HCT116 (cell line): ENCODE measurements at regions not wholly inside any gene's neighbourhood (a gene's known extent, or its start where the extent isn't known, plus 50 kb on each side); places are given as distances from the start of the nearest gene placed in this dataset.

Experiments used
- ATAC-seq: fragments of 200-7000 bp; cut with Tn5 transposase; 2 replicates; pipeline ENCODE4 v1.9.1; 2020; ENCODE audit warnings: mild to moderate bottlenecking, moderate library complexity
- BruUV-seq: library from RNA; stranded (reverse); fragments of 400-500 nt; replicated peaks from 2 replicates; lab custom pipeline; 2021; lab: Mats Ljungman, UMichigan
- CTCF ChIA-PET: fragments of 300-600 bp; sonication (Branson Sonifier 250); formaldehyde crosslinking; loops from one replicate; lab custom pipeline; 2021; ENCODE audit warnings: antibody characterized with exemption; lab: Charles Lee
- POLR2A ChIA-PET: fragments of 300-600, 350-600 bp; sonication (Branson Sonifier 250); formaldehyde crosslinking; loops from one replicate; lab custom pipeline; 2021; ENCODE audit warnings: antibody characterized with exemption; lab: Charles Lee
- RAD21 ChIA-PET, 2 experiments: fragments of 300-600 bp; sonication (Branson Sonifier 250); formaldehyde crosslinking; loops; one replicate each; lab custom pipeline; 2023; ENCODE audit warnings: low total read pairs in 2 of 2; ENCODE audit not compliant: uncharacterized antibody in 2 of 2, unreplicated experiment in 2 of 2, low non-redundant PET in 1 of 2; lab: Charles Lee
- DNase-seq: peaks from one replicate; pipeline ENCODE4 v3.0.0-alpha.2; 2010; ENCODE audit warnings: low read depth, low spot score
- H2AFZ ChIP-seq: fragments of 200-600 bp; shearing (Covaris generic), sonication (generic); 2 replicates; pipeline ENCODE4 v1.6.1; 2017; ENCODE audit warnings: low read depth, mixed run types, mixed read lengths, antibody characterized with exemption, low read length; ENCODE audit not compliant: poor library complexity, severe bottlenecking
- H3K27ac ChIP-seq: 2 replicates; pipeline ENCODE4 v1.5.1; 2012; ENCODE audit warnings: low read depth, low read length
- H3K27me3 ChIP-seq: fragments of 200-600 bp; sonication (generic); 2 replicates; pipeline ENCODE4 v1.6.1; 2016; ENCODE audit warnings: mixed run types, low read length, mixed read lengths; ENCODE audit not compliant: insufficient read depth
- H3K36me3 ChIP-seq, 2 experiments: fragments of 200-500 bp in 1 of 2; fragments of 200-600 bp in 1 of 2; sonication (Bioruptor generic) in 1 of 2; sonication (generic) in 1 of 2; 2 replicates each; pipeline versions ENCODE4 v1.5.1 to v1.6.1; 2014 to 2016; ENCODE audit warnings: low read length in 2 of 2, inconsistent platforms in 1 of 2, mixed read lengths in 1 of 2, mixed run types in 1 of 2; ENCODE audit not compliant: insufficient read depth in 2 of 2, control insufficient read depth in 1 of 2
- H3K4me1 ChIP-seq, 2 experiments: fragments of 200-600 bp in 1 of 2; sonication (generic) in 1 of 2; 2 replicates each; pipeline versions ENCODE4 v1.5.1 to v1.6.1; 2012 to 2017; ENCODE audit warnings: low read length in 2 of 2, inconsistent platforms in 1 of 2, mild to moderate bottlenecking in 1 of 2, mixed read lengths in 1 of 2, mixed run types in 1 of 2, moderate library complexity in 1 of 2; ENCODE audit not compliant: insufficient read depth in 2 of 2, control insufficient read depth in 1 of 2
- H3K4me2 ChIP-seq: fragments of 200-600 bp; sonication (generic); 2 replicates; pipeline ENCODE4 v1.6.1; 2017; ENCODE audit warnings: mixed run types, low read length, mixed read lengths
- H3K4me3 ChIP-seq, 2 experiments: fragments of 200-600 bp in 1 of 2; sonication (generic) in 1 of 2; replicated peaks in 1 of 2; 2 replicates each; pipeline ENCODE4 v1.5.1; 2011 to 2016; ENCODE audit warnings: low read length in 2 of 2, control low read depth in 1 of 2, low read depth in 1 of 2, mild to moderate bottlenecking in 1 of 2, mixed read lengths in 1 of 2, mixed run types in 1 of 2
- H3K79me2 ChIP-seq: fragments of 200-600 bp; sonication (generic); 2 replicates; pipeline ENCODE4 v1.6.1; 2017; ENCODE audit warnings: mild to moderate bottlenecking, mixed run types, low read length, moderate library complexity, mixed read lengths; ENCODE audit not compliant: insufficient read depth
- H3K9ac ChIP-seq: fragments of 200-600 bp; sonication (generic); 2 replicates; pipeline ENCODE4 v1.6.1; 2016; ENCODE audit warnings: low read length, mixed read lengths
- H3K9me2 ChIP-seq: fragments of 200-600 bp; sonication (generic), shearing (Covaris generic); 2 replicates; pipeline ENCODE4 v1.6.1; 2017; ENCODE audit warnings: mixed run types, mild to moderate bottlenecking, moderate library complexity; ENCODE audit not compliant: insufficient read depth
- H3K9me3 ChIP-seq, 2 experiments: fragments of 200-500 bp in 1 of 2; fragments of 200-600 bp in 1 of 2; sonication (Bioruptor generic) in 1 of 2; sonication (generic) in 1 of 2; 2 replicates each; pipeline ENCODE4 v1.6.1; 2014 to 2017; ENCODE audit warnings: low read length in 2 of 2, mixed read lengths in 2 of 2, inconsistent platforms in 1 of 2, low read depth in 1 of 2, mild to moderate bottlenecking in 1 of 2, mixed run types in 1 of 2, moderate library complexity in 1 of 2; ENCODE audit not compliant: control insufficient read depth in 1 of 2, insufficient read depth in 1 of 2
- H4K20me1 ChIP-seq: fragments of 200-600 bp; sonication (generic), shearing (Covaris generic); 2 replicates; pipeline ENCODE4 v1.6.1; 2017; ENCODE audit warnings: mixed run types, mild to moderate bottlenecking, moderate library complexity; ENCODE audit not compliant: insufficient read depth
- CBX3 ChIP-seq: IDR thresholded peaks from 2 replicates; pipeline ENCODE4 v1.6.1; 2012; ENCODE audit warnings: low read depth
- EGR1 ChIP-seq: IDR thresholded peaks from 2 replicates; pipeline ENCODE4 v1.6.1; 2012; ENCODE audit warnings: low read depth
- ELF1 ChIP-seq: IDR thresholded peaks from 2 replicates; pipeline ENCODE4 v1.6.1; 2012; ENCODE audit warnings: low read depth, borderline replicate concordance
- FOSL1 ChIP-seq: IDR thresholded peaks from 2 replicates; pipeline ENCODE4 v1.6.1; 2012; ENCODE audit warnings: low read depth
- JUND ChIP-seq: IDR thresholded peaks from 2 replicates; pipeline ENCODE4 v1.6.1; 2012
- POLR2A ChIP-seq: IDR thresholded peaks from 2 replicates; pipeline ENCODE4 v1.7.0; 2011; ENCODE audit warnings: borderline replicate concordance; ENCODE audit not compliant: insufficient read depth, insufficient read length; ENCODE audit errors: extremely low read depth
- POLR2AphosphoS5 ChIP-seq: IDR thresholded peaks from 2 replicates; pipeline ENCODE4 v1.6.1; 2011; ENCODE audit warnings: mild to moderate bottlenecking, low read depth, low read length, moderate library complexity
- RAD21 ChIP-seq: IDR thresholded peaks from 2 replicates; pipeline ENCODE4 v1.6.1; 2012; ENCODE audit warnings: low read depth, mild to moderate bottlenecking
- SIN3A ChIP-seq: IDR thresholded peaks from 2 replicates; pipeline ENCODE4 v1.6.1; 2012; ENCODE audit warnings: low read depth
- SP1 ChIP-seq: IDR thresholded peaks from 2 replicates; pipeline ENCODE4 v1.6.1; 2012; ENCODE audit warnings: low read depth
- SRF ChIP-seq: IDR thresholded peaks from 2 replicates; pipeline ENCODE4 v1.6.1; 2012; ENCODE audit warnings: low read depth
- TCF7L2 ChIP-seq: IDR thresholded peaks from 2 replicates; pipeline ENCODE4 v1.7.0; 2011; ENCODE audit warnings: borderline replicate concordance, inconsistent platforms; ENCODE audit not compliant: insufficient read depth, insufficient read length; ENCODE audit errors: extremely low read depth
- YY1 ChIP-seq: IDR thresholded peaks from 2 replicates; pipeline ENCODE4 v1.6.1; 2011; ENCODE audit warnings: low read length, low read depth, moderate library complexity, mild to moderate bottlenecking; ENCODE audit not compliant: insufficient replicate concordance; ENCODE audit errors: extremely low read depth
- ZFX ChIP-seq: fragments of 450-650 bp; IDR thresholded peaks from 2 replicates; pipeline ENCODE4 v1.6.1; 2017
- ZNF274 ChIP-seq: fragments of 200-500 bp; sonication (Bioruptor generic); IDR thresholded peaks from 2 replicates; pipeline ENCODE4 v1.6.1; 2014; ENCODE audit warnings: mild to moderate bottlenecking, low read depth, low read length, inconsistent platforms
- intact Hi-C: fragments of 100-400 bp; cut with micrococcal nuclease; formaldehyde crosslinking; loops from 2 replicates; pipeline ENCODE4 v1.10.0; 2022
- TF ChIP-seq, protein P1 (sequence below): IDR thresholded peaks from 2 replicates; pipeline ENCODE4 v1.6.1; 2012; ENCODE audit warnings: low read depth
- TF ChIP-seq, protein P2 (sequence below), 3 experiments: fragments of 200-600 bp in 1 of 3; sonication (generic) in 1 of 3; IDR thresholded peaks in 2 of 3; conservative IDR thresholded peaks in 1 of 3; 2 replicates each; pipeline ENCODE4 v1.5.1; 2012 to 2017; ENCODE audit warnings: low read depth in 2 of 3, low read length in 2 of 3, antibody characterized with exemption in 1 of 3, borderline replicate concordance in 1 of 3, control low read depth in 1 of 3, mild to moderate bottlenecking in 1 of 3, mixed read lengths in 1 of 3, mixed run types in 1 of 3, moderate library complexity in 1 of 3; ENCODE audit not compliant: insufficient read depth in 1 of 3
- TF ChIP-seq, protein P3 (sequence below): IDR thresholded peaks from 2 replicates; pipeline ENCODE4 v1.6.1; 2012
- TF ChIP-seq, protein P4 (sequence below): IDR thresholded peaks from 2 replicates; pipeline ENCODE4 v1.6.1; 2012
- TF ChIP-seq, protein P5 (sequence below): IDR thresholded peaks from 2 replicates; pipeline ENCODE4 v1.6.1; 2011; ENCODE audit warnings: mild to moderate bottlenecking, low read length, moderate library complexity; ENCODE audit not compliant: insufficient replicate concordance; ENCODE audit errors: extremely low read depth

DNA sequence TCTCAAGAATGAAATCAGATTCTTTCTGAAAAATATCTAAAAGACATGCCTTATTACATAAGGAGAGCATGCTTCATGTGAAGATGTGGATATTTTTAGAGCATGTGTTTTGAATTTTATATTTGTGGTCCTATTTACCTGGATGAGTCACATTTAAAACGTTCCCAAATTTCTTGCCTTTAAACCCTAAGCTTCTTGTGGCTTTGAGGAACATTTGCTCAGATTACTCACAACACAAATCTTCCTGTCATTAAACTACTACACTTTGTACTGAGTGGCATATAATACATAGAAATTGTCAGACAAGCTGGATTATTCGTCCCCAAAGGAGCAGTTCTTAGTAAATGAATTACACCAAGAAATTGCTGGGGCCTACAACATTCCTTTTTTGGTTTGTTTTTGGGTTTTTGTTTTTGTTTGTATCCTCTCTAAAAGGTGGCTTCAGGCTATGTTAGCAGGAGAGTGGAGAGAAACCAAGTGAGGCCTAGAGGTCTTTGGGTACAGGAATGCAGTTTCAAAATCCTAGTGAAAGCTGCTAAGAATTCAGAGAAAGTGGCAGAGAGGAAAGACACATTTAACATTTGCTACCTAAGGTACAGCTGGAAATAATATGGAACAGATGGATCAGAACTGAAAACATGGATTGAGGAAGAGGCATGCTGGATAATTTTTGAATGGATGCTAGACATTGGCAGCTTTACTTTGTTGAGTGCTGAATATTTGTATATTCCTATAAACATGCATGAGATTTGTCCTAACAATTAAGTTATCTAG, 128.1 kb downstream of the RPL22L1 start:
- Histone ChIP-seq H3K4me1 (peaks cover 13 to 39% of the 10 kb centered on the region in 2 experiments), H3K4me3 (no peak overlapping the region)
- DNase-seq = no peak
- TF ChIP-seq JUND (no peak), ZFX (no peak), YY1 (no peak), EGR1 (no peak), SP1 (no peak), POLR2A (no peak), ELF1 (no peak), CBX3 (no peak), POLR2AphosphoS5 (no peak), SRF (no peak), ZNF274 (no peak), TCF7L2 (no peak), FOSL1 (no peak), SIN3A (no peak), RAD21 (no peak)
- TF ChIP-seq, protein P1, sequence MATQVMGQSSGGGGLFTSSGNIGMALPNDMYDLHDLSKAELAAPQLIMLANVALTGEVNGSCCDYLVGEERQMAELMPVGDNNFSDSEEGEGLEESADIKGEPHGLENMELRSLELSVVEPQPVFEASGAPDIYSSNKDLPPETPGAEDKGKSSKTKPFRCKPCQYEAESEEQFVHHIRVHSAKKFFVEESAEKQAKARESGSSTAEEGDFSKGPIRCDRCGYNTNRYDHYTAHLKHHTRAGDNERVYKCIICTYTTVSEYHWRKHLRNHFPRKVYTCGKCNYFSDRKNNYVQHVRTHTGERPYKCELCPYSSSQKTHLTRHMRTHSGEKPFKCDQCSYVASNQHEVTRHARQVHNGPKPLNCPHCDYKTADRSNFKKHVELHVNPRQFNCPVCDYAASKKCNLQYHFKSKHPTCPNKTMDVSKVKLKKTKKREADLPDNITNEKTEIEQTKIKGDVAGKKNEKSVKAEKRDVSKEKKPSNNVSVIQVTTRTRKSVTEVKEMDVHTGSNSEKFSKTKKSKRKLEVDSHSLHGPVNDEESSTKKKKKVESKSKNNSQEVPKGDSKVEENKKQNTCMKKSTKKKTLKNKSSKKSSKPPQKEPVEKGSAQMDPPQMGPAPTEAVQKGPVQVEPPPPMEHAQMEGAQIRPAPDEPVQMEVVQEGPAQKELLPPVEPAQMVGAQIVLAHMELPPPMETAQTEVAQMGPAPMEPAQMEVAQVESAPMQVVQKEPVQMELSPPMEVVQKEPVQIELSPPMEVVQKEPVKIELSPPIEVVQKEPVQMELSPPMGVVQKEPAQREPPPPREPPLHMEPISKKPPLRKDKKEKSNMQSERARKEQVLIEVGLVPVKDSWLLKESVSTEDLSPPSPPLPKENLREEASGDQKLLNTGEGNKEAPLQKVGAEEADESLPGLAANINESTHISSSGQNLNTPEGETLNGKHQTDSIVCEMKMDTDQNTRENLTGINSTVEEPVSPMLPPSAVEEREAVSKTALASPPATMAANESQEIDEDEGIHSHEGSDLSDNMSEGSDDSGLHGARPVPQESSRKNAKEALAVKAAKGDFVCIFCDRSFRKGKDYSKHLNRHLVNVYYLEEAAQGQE = no peak
- TF ChIP-seq, protein P2, sequence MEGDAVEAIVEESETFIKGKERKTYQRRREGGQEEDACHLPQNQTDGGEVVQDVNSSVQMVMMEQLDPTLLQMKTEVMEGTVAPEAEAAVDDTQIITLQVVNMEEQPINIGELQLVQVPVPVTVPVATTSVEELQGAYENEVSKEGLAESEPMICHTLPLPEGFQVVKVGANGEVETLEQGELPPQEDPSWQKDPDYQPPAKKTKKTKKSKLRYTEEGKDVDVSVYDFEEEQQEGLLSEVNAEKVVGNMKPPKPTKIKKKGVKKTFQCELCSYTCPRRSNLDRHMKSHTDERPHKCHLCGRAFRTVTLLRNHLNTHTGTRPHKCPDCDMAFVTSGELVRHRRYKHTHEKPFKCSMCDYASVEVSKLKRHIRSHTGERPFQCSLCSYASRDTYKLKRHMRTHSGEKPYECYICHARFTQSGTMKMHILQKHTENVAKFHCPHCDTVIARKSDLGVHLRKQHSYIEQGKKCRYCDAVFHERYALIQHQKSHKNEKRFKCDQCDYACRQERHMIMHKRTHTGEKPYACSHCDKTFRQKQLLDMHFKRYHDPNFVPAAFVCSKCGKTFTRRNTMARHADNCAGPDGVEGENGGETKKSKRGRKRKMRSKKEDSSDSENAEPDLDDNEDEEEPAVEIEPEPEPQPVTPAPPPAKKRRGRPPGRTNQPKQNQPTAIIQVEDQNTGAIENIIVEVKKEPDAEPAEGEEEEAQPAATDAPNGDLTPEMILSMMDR (IDR thresholded peaks at IDR 0.05 in 2 of 3, conservative IDR thresholded peaks at IDR 0.05 in 1 of 3; ENCODE audit: borderline replicate concordance in 1 of 3, insufficient read depth in 1 of 3, low read depth in 2 of 3, low read length in 2 of 3) = no peak
- TF ChIP-seq, protein P3, sequence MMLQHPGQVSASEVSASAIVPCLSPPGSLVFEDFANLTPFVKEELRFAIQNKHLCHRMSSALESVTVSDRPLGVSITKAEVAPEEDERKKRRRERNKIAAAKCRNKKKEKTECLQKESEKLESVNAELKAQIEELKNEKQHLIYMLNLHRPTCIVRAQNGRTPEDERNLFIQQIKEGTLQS = no peak
- TF ChIP-seq, protein P4, sequence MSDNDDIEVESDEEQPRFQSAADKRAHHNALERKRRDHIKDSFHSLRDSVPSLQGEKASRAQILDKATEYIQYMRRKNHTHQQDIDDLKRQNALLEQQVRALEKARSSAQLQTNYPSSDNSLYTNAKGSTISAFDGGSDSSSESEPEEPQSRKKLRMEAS = no peak
- TF ChIP-seq, protein P5, sequence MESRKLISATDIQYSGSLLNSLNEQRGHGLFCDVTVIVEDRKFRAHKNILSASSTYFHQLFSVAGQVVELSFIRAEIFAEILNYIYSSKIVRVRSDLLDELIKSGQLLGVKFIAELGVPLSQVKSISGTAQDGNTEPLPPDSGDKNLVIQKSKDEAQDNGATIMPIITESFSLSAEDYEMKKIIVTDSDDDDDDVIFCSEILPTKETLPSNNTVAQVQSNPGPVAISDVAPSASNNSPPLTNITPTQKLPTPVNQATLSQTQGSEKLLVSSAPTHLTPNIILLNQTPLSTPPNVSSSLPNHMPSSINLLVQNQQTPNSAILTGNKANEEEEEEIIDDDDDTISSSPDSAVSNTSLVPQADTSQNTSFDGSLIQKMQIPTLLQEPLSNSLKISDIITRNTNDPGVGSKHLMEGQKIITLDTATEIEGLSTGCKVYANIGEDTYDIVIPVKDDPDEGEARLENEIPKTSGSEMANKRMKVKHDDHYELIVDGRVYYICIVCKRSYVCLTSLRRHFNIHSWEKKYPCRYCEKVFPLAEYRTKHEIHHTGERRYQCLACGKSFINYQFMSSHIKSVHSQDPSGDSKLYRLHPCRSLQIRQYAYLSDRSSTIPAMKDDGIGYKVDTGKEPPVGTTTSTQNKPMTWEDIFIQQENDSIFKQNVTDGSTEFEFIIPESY = no peak
- TF ChIP-seq, all 23 proteins: peak for 0
- ChIA-PET CTCF (interaction anchor here (0.8 to 2.2 kb wide), 2 partner anchors 35 to 68 kb away, joined by 3 to 5 read pairs; no protein-coding TSS in a partner anchor), RAD21 (no interaction called here), POLR2A (no interaction called here)
- Histone ChIP-seq H3K27me3 (no peaks in the 10 kb centered on the region), H3K9ac (peak overlapping the region; percentile 13; the same call in 1 of the 2 replicates), H3K79me2 (no peaks in the 10 kb centered on the region), H3K36me3 (no peaks in the 10 kb centered on the region), H3K9me2 (no peaks in the 10 kb centered on the region), H3K9me3 (no peaks in the 10 kb centered on the region), H3K4me2 (peak overlapping the region; percentile 33), H2AFZ (peak overlapping the region; percentile 94), H3K27ac (no peak overlapping the region), H4K20me1 (no peaks in the 10 kb centered on the region)
- BruUV-seq = no TSS peak
- intact Hi-C loops = no loop called here
- ATAC-seq = no peak
